ENCODE measurements at regions not wholly inside any gene's neighbourhood (a gene's known extent, or its start where the extent isn't known, plus 50 kb on each side); places are given as distances from the start of the nearest gene placed in this dataset.

DNA sequence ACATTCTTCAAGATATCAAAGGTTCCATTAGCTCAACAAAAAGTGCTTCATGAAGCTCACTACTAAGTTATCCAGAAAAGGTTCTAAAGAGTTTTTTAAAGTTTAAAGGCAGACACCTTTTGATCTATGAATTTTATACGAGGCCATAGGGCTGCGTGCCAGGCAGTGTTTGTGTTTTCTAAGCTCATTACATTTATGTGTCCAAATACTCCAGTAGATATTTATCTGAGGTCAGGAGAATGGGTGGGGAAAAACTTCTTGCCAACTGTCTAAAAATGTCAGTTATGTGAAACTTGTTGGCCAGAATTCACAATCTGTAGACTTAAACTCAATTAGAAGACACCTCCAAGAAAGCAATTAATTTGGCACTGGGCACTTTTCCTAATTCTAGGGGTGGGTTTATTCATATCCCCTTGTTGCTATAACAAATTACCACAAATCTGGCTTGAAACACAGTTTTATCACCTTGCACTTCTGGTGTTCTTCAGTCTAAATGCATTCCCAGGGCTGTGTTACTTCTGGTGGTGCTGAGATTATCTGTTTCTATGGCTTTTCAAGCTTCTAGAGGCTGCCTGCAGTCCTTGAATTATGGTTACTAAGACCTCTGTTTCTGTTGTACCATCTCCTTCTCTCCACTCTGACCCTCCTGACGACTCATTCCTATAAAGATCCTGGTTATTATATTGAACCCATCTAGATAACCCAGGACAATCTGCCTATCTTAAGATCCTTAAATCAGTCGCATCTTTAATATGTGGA lies 1030.4 kb upstream of the CNTN5 start:
- no peak overlapping the region for H3K4me3 ChIP-seq (ENCODE audit: low read depth in 1 of 3, low read length in 3 of 3)
- no peak for TF ChIP-seq SP1 (IDR thresholded peaks at IDR 0.05)
- TF ChIP-seq, protein P1, sequence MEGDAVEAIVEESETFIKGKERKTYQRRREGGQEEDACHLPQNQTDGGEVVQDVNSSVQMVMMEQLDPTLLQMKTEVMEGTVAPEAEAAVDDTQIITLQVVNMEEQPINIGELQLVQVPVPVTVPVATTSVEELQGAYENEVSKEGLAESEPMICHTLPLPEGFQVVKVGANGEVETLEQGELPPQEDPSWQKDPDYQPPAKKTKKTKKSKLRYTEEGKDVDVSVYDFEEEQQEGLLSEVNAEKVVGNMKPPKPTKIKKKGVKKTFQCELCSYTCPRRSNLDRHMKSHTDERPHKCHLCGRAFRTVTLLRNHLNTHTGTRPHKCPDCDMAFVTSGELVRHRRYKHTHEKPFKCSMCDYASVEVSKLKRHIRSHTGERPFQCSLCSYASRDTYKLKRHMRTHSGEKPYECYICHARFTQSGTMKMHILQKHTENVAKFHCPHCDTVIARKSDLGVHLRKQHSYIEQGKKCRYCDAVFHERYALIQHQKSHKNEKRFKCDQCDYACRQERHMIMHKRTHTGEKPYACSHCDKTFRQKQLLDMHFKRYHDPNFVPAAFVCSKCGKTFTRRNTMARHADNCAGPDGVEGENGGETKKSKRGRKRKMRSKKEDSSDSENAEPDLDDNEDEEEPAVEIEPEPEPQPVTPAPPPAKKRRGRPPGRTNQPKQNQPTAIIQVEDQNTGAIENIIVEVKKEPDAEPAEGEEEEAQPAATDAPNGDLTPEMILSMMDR (IDR thresholded peaks at IDR 0.05; ENCODE audit: low read depth, low read length, missing input control): no peak
- no peak for TF ChIP-seq FOXA1 (IDR thresholded peaks at IDR 0.05)
- TF ChIP-seq FOXA2 (IDR thresholded peaks at IDR 0.05): no peak
- TF ChIP-seq RXRA (IDR thresholded peaks at IDR 0.05): no peak
- TF ChIP-seq EGR1 (IDR thresholded peaks at IDR 0.05; ENCODE audit: low read depth in 2 of 2): no peak
- no peaks in the 10 kb centered on the region for H3K27me3 ChIP-seq (ENCODE audit: control insufficient read depth in 4 of 4, insufficient read depth in 4 of 4, low read length in 3 of 4)
- H3K9me3 ChIP-seq (ENCODE audit: control insufficient read depth in 4 of 4, low read length in 3 of 4): no peaks in the 10 kb centered on the region
- H3K36me3 ChIP-seq (ENCODE audit: control insufficient read depth in 4 of 4, insufficient read depth in 3 of 4, low read depth in 1 of 4, low read length in 3 of 4): no peaks in the 10 kb centered on the region
- no peak overlapping the region for H3K27ac ChIP-seq (ENCODE audit: low read depth in 1 of 2, low read length in 2 of 2)
- WGBS: 28% methylated on average over 4 of the region's 4 CpGs
- no peak overlapping the region for H3K9ac ChIP-seq (ENCODE audit: low read depth in 1 of 2, low read length in 2 of 2)
- no peaks in the 10 kb centered on the region for H3K4me1 ChIP-seq (ENCODE audit: control insufficient read depth in 4 of 4, insufficient read depth in 4 of 4, low read length in 3 of 4)
- DNase-seq (ENCODE audit: low spot score): no peak

DNA sequence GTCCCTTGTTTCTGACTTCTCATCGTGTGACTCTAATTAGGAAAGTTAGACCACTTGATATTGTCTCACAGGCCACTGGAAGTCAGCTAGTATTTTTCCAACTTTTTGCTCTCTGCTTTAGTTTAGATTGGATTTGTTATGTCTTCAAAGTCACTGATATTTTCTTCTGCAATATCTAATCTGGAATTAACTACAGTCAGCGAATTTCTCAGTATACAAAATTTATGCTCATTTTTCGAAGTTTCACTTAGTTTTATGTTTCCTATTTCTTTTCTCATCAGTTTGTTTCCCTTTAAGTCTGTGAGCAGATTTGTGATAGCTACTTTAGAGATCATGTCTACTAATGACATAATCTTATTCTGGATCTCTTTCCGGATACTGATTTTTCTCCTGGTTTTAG lies 1027.2 kb upstream of the CNTN5 start:
- no peak for TF ChIP-seq SP1 (IDR thresholded peaks at IDR 0.05)
- TF ChIP-seq EGR1 (IDR thresholded peaks at IDR 0.05; ENCODE audit: low read depth in 2 of 2): no peak
- TF ChIP-seq NR2F2 (IDR thresholded peaks at IDR 0.05): no peak
- TF ChIP-seq HNF4G (IDR thresholded peaks at IDR 0.05): no peak
- TF ChIP-seq, protein P2, sequence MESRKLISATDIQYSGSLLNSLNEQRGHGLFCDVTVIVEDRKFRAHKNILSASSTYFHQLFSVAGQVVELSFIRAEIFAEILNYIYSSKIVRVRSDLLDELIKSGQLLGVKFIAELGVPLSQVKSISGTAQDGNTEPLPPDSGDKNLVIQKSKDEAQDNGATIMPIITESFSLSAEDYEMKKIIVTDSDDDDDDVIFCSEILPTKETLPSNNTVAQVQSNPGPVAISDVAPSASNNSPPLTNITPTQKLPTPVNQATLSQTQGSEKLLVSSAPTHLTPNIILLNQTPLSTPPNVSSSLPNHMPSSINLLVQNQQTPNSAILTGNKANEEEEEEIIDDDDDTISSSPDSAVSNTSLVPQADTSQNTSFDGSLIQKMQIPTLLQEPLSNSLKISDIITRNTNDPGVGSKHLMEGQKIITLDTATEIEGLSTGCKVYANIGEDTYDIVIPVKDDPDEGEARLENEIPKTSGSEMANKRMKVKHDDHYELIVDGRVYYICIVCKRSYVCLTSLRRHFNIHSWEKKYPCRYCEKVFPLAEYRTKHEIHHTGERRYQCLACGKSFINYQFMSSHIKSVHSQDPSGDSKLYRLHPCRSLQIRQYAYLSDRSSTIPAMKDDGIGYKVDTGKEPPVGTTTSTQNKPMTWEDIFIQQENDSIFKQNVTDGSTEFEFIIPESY (IDR thresholded peaks at IDR 0.05): no peak
- no peak for TF ChIP-seq YY1 (IDR thresholded peaks at IDR 0.05)
- no peak for TF ChIP-seq GABPA (IDR thresholded peaks at IDR 0.05 in 1 of 2, conservative IDR thresholded peaks at IDR 0.05 in 1 of 2)
- TF ChIP-seq, protein P3, sequence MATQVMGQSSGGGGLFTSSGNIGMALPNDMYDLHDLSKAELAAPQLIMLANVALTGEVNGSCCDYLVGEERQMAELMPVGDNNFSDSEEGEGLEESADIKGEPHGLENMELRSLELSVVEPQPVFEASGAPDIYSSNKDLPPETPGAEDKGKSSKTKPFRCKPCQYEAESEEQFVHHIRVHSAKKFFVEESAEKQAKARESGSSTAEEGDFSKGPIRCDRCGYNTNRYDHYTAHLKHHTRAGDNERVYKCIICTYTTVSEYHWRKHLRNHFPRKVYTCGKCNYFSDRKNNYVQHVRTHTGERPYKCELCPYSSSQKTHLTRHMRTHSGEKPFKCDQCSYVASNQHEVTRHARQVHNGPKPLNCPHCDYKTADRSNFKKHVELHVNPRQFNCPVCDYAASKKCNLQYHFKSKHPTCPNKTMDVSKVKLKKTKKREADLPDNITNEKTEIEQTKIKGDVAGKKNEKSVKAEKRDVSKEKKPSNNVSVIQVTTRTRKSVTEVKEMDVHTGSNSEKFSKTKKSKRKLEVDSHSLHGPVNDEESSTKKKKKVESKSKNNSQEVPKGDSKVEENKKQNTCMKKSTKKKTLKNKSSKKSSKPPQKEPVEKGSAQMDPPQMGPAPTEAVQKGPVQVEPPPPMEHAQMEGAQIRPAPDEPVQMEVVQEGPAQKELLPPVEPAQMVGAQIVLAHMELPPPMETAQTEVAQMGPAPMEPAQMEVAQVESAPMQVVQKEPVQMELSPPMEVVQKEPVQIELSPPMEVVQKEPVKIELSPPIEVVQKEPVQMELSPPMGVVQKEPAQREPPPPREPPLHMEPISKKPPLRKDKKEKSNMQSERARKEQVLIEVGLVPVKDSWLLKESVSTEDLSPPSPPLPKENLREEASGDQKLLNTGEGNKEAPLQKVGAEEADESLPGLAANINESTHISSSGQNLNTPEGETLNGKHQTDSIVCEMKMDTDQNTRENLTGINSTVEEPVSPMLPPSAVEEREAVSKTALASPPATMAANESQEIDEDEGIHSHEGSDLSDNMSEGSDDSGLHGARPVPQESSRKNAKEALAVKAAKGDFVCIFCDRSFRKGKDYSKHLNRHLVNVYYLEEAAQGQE (IDR thresholded peaks at IDR 0.05): no peak
- TF ChIP-seq RAD21 (IDR thresholded peaks at IDR 0.05): no peak
- TF ChIP-seq FOXA1 (IDR thresholded peaks at IDR 0.05): no peak
- no peak for TF ChIP-seq FOXA2 (IDR thresholded peaks at IDR 0.05)
- no peak for TF ChIP-seq JUND (IDR thresholded peaks at IDR 0.05)
- no peaks in the 10 kb centered on the region for H3K9me3 ChIP-seq (ENCODE audit: control insufficient read depth in 4 of 4, low read length in 3 of 4)
- no peak overlapping the region for H3K27ac ChIP-seq (ENCODE audit: low read depth in 1 of 2, low read length in 2 of 2)
- no peak overlapping the region for H3K9ac ChIP-seq (ENCODE audit: low read depth in 1 of 2, low read length in 2 of 2)
- DNase-seq (ENCODE audit: low spot score): no peak
- no peaks in the 10 kb centered on the region for H3K36me3 ChIP-seq (ENCODE audit: control insufficient read depth in 4 of 4, insufficient read depth in 3 of 4, low read depth in 1 of 4, low read length in 3 of 4)
- WGBS: 77% methylated on average over 4 of the region's 4 CpGs
- no peaks in the 10 kb centered on the region for H3K27me3 ChIP-seq (ENCODE audit: control insufficient read depth in 4 of 4, insufficient read depth in 4 of 4, low read length in 3 of 4)
- no peak overlapping the region for H3K4me3 ChIP-seq (ENCODE audit: low read depth in 1 of 3, low read length in 3 of 3)
- no peaks in the 10 kb centered on the region for H3K4me1 ChIP-seq (ENCODE audit: control insufficient read depth in 4 of 4, insufficient read depth in 4 of 4, low read length in 3 of 4)
